HepG2 (cell line): ENCODE measurements at regions not wholly inside any gene's neighbourhood (a gene's known extent, or its start where the extent isn't known, plus 50 kb on each side); places are given as distances from the start of the nearest gene placed in this dataset.

ENCODE experiments used
- EZH2 ChIP-seq: conservative IDR thresholded peaks from 2 replicates; pipeline ENCODE4 v1.6.1; 2012; ENCODE audit warnings: mild to moderate bottlenecking, low read depth, low read length, moderate library complexity
- HBP1 ChIP-seq: IDR thresholded peaks from 2 replicates; pipeline ENCODE4 v1.6.1; 2016; ENCODE audit warnings: low read depth, control low read depth
- MAFK ChIP-seq, 2 experiments: IDR thresholded peaks in 1 of 2; conservative IDR thresholded peaks in 1 of 2; 2 replicates each; pipeline ENCODE4 v1.6.1; 2011; ENCODE audit warnings: improper control_type of control experiment in 2 of 2, low read length in 2 of 2
- MXD1 ChIP-seq: sonication (generic); formaldehyde crosslinking; IDR thresholded peaks from 2 replicates; pipeline ENCODE4 v1.4.0; 2020; ENCODE audit warnings: mild to moderate bottlenecking, missing genetic modification reagents
- POLR2A ChIP-seq, 2 experiments: IDR thresholded peaks; 2 replicates each; pipeline ENCODE4 v1.6.1; 2011; ENCODE audit warnings: low read depth in 2 of 2, low read length in 2 of 2, mild to moderate bottlenecking in 1 of 2, moderate library complexity in 1 of 2; ENCODE audit not compliant: insufficient read depth in 1 of 2
- RFX5 ChIP-seq: IDR thresholded peaks from 2 replicates; pipeline ENCODE4 v1.6.1; 2011; ENCODE audit warnings: low read depth, low read length, improper control_type of control experiment
- STAT5B ChIP-seq: sonication (generic); formaldehyde crosslinking; IDR thresholded peaks from 2 replicates; pipeline ENCODE4 v1.4.0; 2020; ENCODE audit warnings: missing genetic modification reagents
- ZFP36 ChIP-seq: fragments of 150-350 bp; IDR thresholded peaks from 2 replicates; pipeline ENCODE4 v1.6.1; 2018; ENCODE audit warnings: borderline replicate concordance, low read length, low read depth; ENCODE audit not compliant: partially characterized antibody
- ZNF124 ChIP-seq: sonication (generic); formaldehyde crosslinking; IDR thresholded peaks from 2 replicates; pipeline ENCODE4 v1.4.0; 2020; ENCODE audit warnings: missing genetic modification reagents
- ZNF331 ChIP-seq: sonication (generic); formaldehyde crosslinking; IDR thresholded peaks from 2 replicates; pipeline ENCODE4 v1.4.0; 2020; ENCODE audit warnings: missing genetic modification reagents

GRCh38 chr13:34672631-34673030 lies 269.4 kb upstream of the NBEA start:
- TF ChIP-seq POLR2A (IDR thresholded peaks at IDR 0.05; ENCODE audit: insufficient read depth in 1 of 2, low read depth in 2 of 2, low read length in 2 of 2) (no peak), EZH2 (no peak), MXD1 (CRISPR knock-in tag) (no peak), STAT5B (no peak), ZFP36 (no peak), ZNF331 (CRISPR knock-in tag) (no peak), MAFK (conservative IDR thresholded peaks at IDR 0.05 in 1 of 2, IDR thresholded peaks at IDR 0.05 in 1 of 2; ENCODE audit: low read length in 2 of 2) (no peak), HBP1 (CRISPR knock-in tag) (no peak), ZNF124 (CRISPR knock-in tag) (no peak), RFX5 (no peak)
